ENCODE measurements at regions not wholly inside any gene's neighbourhood (a gene's known extent, or its start where the extent isn't known, plus 50 kb on each side); places are given as distances from the start of the nearest gene placed in this dataset.
A peak's percentile ranks its signal among the peaks of the same experiment; 100 is the strongest.
"Not testable (repeated sequence)": the region's sequence is repeated elsewhere in the genome, so short reads cannot be mapped to it uniquely, and the experiment has no call there.

- no peak for TF ChIP-seq EP300 (IDR thresholded peaks at IDR 0.05)
- DNase-seq: no peak
- Histone ChIP-seq H3K4me3 (no peak overlapping the region), H3K4me1 (no peaks in the 10 kb centered on the region), H3K9me3 (no peaks in the 10 kb centered on the region), H3K27me3 (no peaks in the 10 kb centered on the region), H3K27ac (no peak overlapping the region), H3K36me3 (no peaks in the 10 kb centered on the region)
- WGBS, 2 donors: 82 to 100% methylated on average over 1 of the region's 1 CpG
- no peak for ATAC-seq (ENCODE audit: low FRiP score in 2 of 2)
Observed at GRCh38 chrX:125137521-125137920, 182.2 kb upstream of the TEX13C start.

GRCh38 chrX:125150231-125150630, 169.4 kb upstream of the TEX13C start:
- Histone ChIP-seq H3K4me1 (no peaks in the 10 kb centered on the region), H3K9me3 (no peaks in the 10 kb centered on the region), H3K27ac (no peak overlapping the region), H3K4me3 (no peak overlapping the region), H3K27me3 (no peaks in the 10 kb centered on the region), H3K36me3 (no peaks in the 10 kb centered on the region)
- DNase-seq: no peak
- 29 to 51% methylated on average over 2 of the region's 2 CpGs for WGBS, 2 donors
- no peak for ATAC-seq (ENCODE audit: low FRiP score in 2 of 2)
- TF ChIP-seq EP300 (IDR thresholded peaks at IDR 0.05) (no peak), POLR2A (IDR thresholded peaks at IDR 0.05) (no peak)

GRCh38 chrX:125151146-125151545, 168.5 kb upstream of the TEX13C start:
- 83 to 86% methylated on average over 3 of the region's 3 CpGs for WGBS, 2 donors
- no peaks in the 10 kb centered on the region for H3K27me3 ChIP-seq
- TF ChIP-seq POLR2A (IDR thresholded peaks at IDR 0.05): no peak
- TF ChIP-seq CTCF (IDR thresholded peaks at IDR 0.05): no peak
- TF ChIP-seq POLR2AphosphoS5 (IDR thresholded peaks at IDR 0.05): no peak
- TF ChIP-seq EP300 (IDR thresholded peaks at IDR 0.05): no peak
- no peak overlapping the region for H3K27ac ChIP-seq
- H3K36me3 ChIP-seq: no peaks in the 10 kb centered on the region
- H3K9me3 ChIP-seq: no peaks in the 10 kb centered on the region
- H3K4me1 ChIP-seq: no peaks in the 10 kb centered on the region
- ATAC-seq (ENCODE audit: low FRiP score in 2 of 2) (no peak), DNase-seq (no peak)
- H3K4me3 ChIP-seq: no peak overlapping the region

- H3K9me3 ChIP-seq: no peaks in the 10 kb centered on the region
- H3K27me3 ChIP-seq: no peaks in the 10 kb centered on the region
- no peak overlapping the region for H3K27ac ChIP-seq
- no peak for DNase-seq
- no peak for ATAC-seq (ENCODE audit: low FRiP score in 2 of 2)
- TF ChIP-seq EP300 (IDR thresholded peaks at IDR 0.05) (no peak), POLR2A (IDR thresholded peaks at IDR 0.05) (no peak), CTCF (IDR thresholded peaks at IDR 0.05) (no peak), POLR2AphosphoS5 (IDR thresholded peaks at IDR 0.05) (no peak)
- 81 to 100% methylated on average over 2 of the region's 2 CpGs for WGBS, 2 donors
- no peak overlapping the region for H3K4me3 ChIP-seq
- no peaks in the 10 kb centered on the region for H3K4me1 ChIP-seq
- H3K36me3 ChIP-seq: no peaks in the 10 kb centered on the region
Observed at GRCh38 chrX:125152011-125152410, 167.7 kb upstream of the TEX13C start.

GRCh38 chrX:125153621-125154020, 166.1 kb upstream of the TEX13C start:
- ATAC-seq (ENCODE audit: low FRiP score in 2 of 2): no peak
- Histone ChIP-seq H3K4me1 (no peaks in the 10 kb centered on the region), H3K36me3 (no peaks in the 10 kb centered on the region), H3K27me3 (no peaks in the 10 kb centered on the region), H3K27ac (no peak overlapping the region), H3K9me3 (no peaks in the 10 kb centered on the region), H3K4me3 (no peak overlapping the region)
- DNase-seq: no peak
- 31 to 33% methylated on average over 2 of the region's 2 CpGs for WGBS, 2 donors
- TF ChIP-seq POLR2AphosphoS5 (IDR thresholded peaks at IDR 0.05) (no peak), EP300 (IDR thresholded peaks at IDR 0.05) (no peak), CTCF (IDR thresholded peaks at IDR 0.05) (no peak), POLR2A (IDR thresholded peaks at IDR 0.05) (no peak)

GRCh38 chrX:125154288-125155257, 165.1 kb upstream of the TEX13C start:
- not testable (repeated sequence) for ATAC-seq (ENCODE audit: low FRiP score in 2 of 2); H3K4me3 ChIP-seq; H3K27ac ChIP-seq; DNase-seq; H3K36me3 ChIP-seq; H3K27me3 ChIP-seq; H3K9me3 ChIP-seq; H3K4me1 ChIP-seq
- WGBS, 2 donors: 85 to 87% methylated on average over 10 to 32 of the region's 32 CpGs

- peak in 1 of 2 donors; percentile 49 for DNase-seq
- H3K27me3 ChIP-seq: not testable (repeated sequence)
- 88 to 97% methylated on average over 5 to 29 of the region's 41 CpGs for WGBS, 2 donors
Observed at GRCh38 chrX:125155296-125156033, 164.2 kb upstream of the TEX13C start.

More at GRCh38 chrX:125155296-125156033, 164.2 kb upstream of the TEX13C start:
- H3K36me3 ChIP-seq; H3K4me1 ChIP-seq; H3K27ac ChIP-seq; H3K4me3 ChIP-seq; ATAC-seq (ENCODE audit: low FRiP score in 2 of 2); H3K9me3 ChIP-seq: not testable (repeated sequence)

All from upper lobe of left lung (tissue), 6 donors.